Stimulated activated CD4-positive, alpha-beta T cell treated with anti-CD3 and anti-CD28 coated beads, Interleukin-1b, Interleukin-23, amount 100 ng/mL, for 4 hours (primary cell): ENCODE measurements at regions not wholly inside any gene's neighbourhood (a gene's known extent, or its start where the extent isn't known, plus 50 kb on each side); places are given as distances from the start of the nearest gene placed in this dataset.
"Not testable (repeated sequence)": the region's sequence is repeated elsewhere in the genome, so short reads cannot be mapped to it uniquely, and the experiment has no call there.

Experiments
- DNase-seq, 2 donors: peaks; one replicate each; pipeline ENCODE4 v3.0.0-alpha.2; 2020; ENCODE audit warnings: low read depth in 2 of 2

GRCh38 chr5:2382776-2383697 lies 368.4 kb downstream of the IRX2 start:
- DNase-seq = no peak

GRCh38 chr5:2381861-2382260 lies 369.6 kb downstream of the IRX2 start:
- no peak for DNase-seq

- no peak for DNase-seq
Observed at GRCh38 chr5:2381070-2381469, 370.4 kb downstream of the IRX2 start.

- DNase-seq = no peak
Observed at GRCh38 chr5:2378976-2379375, 372.5 kb downstream of the IRX2 start.

- no peak for DNase-seq
Observed at GRCh38 chr5:2378108-2378507, 373.4 kb downstream of the IRX2 start.

GRCh38 chr5:2376486-2376885 lies 375.0 kb downstream of the IRX2 start:
- no peak for DNase-seq

- no peak for DNase-seq
Observed at GRCh38 chr5:2375757-2376250, 375.7 kb downstream of the IRX2 start.

GRCh38 chr5:2375291-2375690 lies 376.2 kb downstream of the IRX2 start:
- DNase-seq = no peak

GRCh38 chr5:2374703-2375102 lies 376.8 kb downstream of the IRX2 start:
- DNase-seq = no peak

GRCh38 chr5:2373631-2374030 lies 377.8 kb downstream of the IRX2 start:
- no peak for DNase-seq

- no peak for DNase-seq
Observed at GRCh38 chr5:2371419-2371710, 380.1 kb downstream of the IRX2 start.

- no peak for DNase-seq
Observed at GRCh38 chr5:2370626-2371418, 380.7 kb downstream of the IRX2 start.

- no peak for DNase-seq
Observed at GRCh38 chr5:2369178-2369577, 382.3 kb downstream of the IRX2 start.

- DNase-seq = no peak
Observed at GRCh38 chr5:2366816-2367215, 384.7 kb downstream of the IRX2 start.

GRCh38 chr5:2357309-2357708 lies 394.2 kb downstream of the IRX2 start:
- no peak for DNase-seq

- no peak for DNase-seq
Observed at GRCh38 chr5:2355859-2356258, 395.6 kb downstream of the IRX2 start.

- no peak for DNase-seq
Observed at GRCh38 chr5:2353871-2354440, 397.5 kb downstream of the IRX2 start.

- DNase-seq = no peak
Observed at GRCh38 chr5:2353211-2353610, 398.3 kb downstream of the IRX2 start.

- no peak for DNase-seq
Observed at GRCh38 chr5:2352101-2352861, 399.2 kb downstream of the IRX2 start.

GRCh38 chr5:2349768-2350167 lies 401.7 kb downstream of the IRX2 start:
- not testable (repeated sequence) for DNase-seq

- no peak for DNase-seq
Observed at GRCh38 chr5:2338686-2339085, 412.8 kb downstream of the IRX2 start.
